PC-3 (cell line): ENCODE measurements at regions not wholly inside any gene's neighbourhood (a gene's known extent, or its start where the extent isn't known, plus 50 kb on each side); places are given as distances from the start of the nearest gene placed in this dataset.

ENCODE experiments used
- ATAC-seq: fragments of 200-7000 bp; cut with Tn5 transposase; 2 replicates; pipeline ENCODE4 v1.9.1; 2020; ENCODE audit warnings: mild to moderate bottlenecking, moderate library complexity
- BruUV-seq: library from RNA; stranded (reverse); fragments of 400-500 nt; replicated peaks from 2 replicates; lab custom pipeline; 2021; lab: Mats Ljungman, UMichigan
- CTCF ChIA-PET: fragments of 300-600 bp; sonication (Branson Sonifier 250); formaldehyde crosslinking; loops from one replicate; lab custom pipeline; 2022; ENCODE audit warnings: antibody characterized with exemption; lab: Charles Lee
- POLR2A ChIA-PET: fragments of 300-600 bp; sonication (Branson Sonifier 250); formaldehyde crosslinking; loops from one replicate; lab custom pipeline; 2022; ENCODE audit warnings: antibody characterized with exemption; ENCODE audit not compliant: unreplicated experiment; lab: Charles Lee
- DNase-seq: peaks from one replicate; pipeline ENCODE4 v3.0.0-alpha.2; 2015
- H2AFZ ChIP-seq: fragments of 300-600 bp; sonication (generic); 2 replicates; pipeline ENCODE4 v1.6.0; 2016; ENCODE audit warnings: antibody characterized with exemption, low read length
- H3F3A ChIP-seq: fragments of 300-600 bp; sonication (generic); one replicate; pipeline ENCODE4 v1.6.0; 2017; ENCODE audit warnings: antibody characterized with exemption, low read length, control low read depth, mild to moderate bottlenecking; ENCODE audit not compliant: unreplicated experiment
- H3K27ac ChIP-seq: fragments of 300-600 bp; sonication (generic); 2 replicates; pipeline ENCODE4 v1.5.1; 2016; ENCODE audit warnings: mild to moderate bottlenecking, low read length
- H3K27me3 ChIP-seq: fragments of 300-600 bp; sonication (generic); 2 replicates; pipeline ENCODE4 v1.6.1; 2016; ENCODE audit warnings: low read length, mixed read lengths
- H3K36me3 ChIP-seq: fragments of 300-600 bp; sonication (generic); 2 replicates; pipeline ENCODE4 v1.6.1; 2016; ENCODE audit warnings: low read depth, mixed run types, low read length, mixed read lengths
- H3K4me1 ChIP-seq: fragments of 300-600 bp; sonication (generic); 2 replicates; pipeline ENCODE4 v1.5.1; 2016; ENCODE audit warnings: low read length; ENCODE audit not compliant: insufficient read depth
- H3K4me2 ChIP-seq: fragments of 300-600 bp; sonication (generic); 2 replicates; pipeline ENCODE4 v1.6.0; 2016; ENCODE audit warnings: low read length
- H3K4me3 ChIP-seq: fragments of 300-600 bp; sonication (generic); 2 replicates; pipeline ENCODE4 v1.5.1; 2016; ENCODE audit warnings: mild to moderate bottlenecking, low read length, mixed read lengths
- H3K79me2 ChIP-seq: fragments of 300-600 bp; sonication (generic); 2 replicates; pipeline ENCODE4 v1.6.1; 2017; ENCODE audit warnings: low read length, mixed read lengths
- H3K9ac ChIP-seq: fragments of 300-600 bp; sonication (generic); 2 replicates; pipeline ENCODE4 v1.6.0; 2016; ENCODE audit warnings: mild to moderate bottlenecking, low read length
- H3K9me2 ChIP-seq: fragments of 300-600 bp; sonication (generic); replicated peaks from 2 replicates; pipeline ENCODE4 v1.6.1; 2016; ENCODE audit warnings: mixed run types, low read length, mixed read lengths
- H3K9me3 ChIP-seq: fragments of 300-600 bp; sonication (generic); 2 replicates; pipeline ENCODE4 v1.6.1; 2016; ENCODE audit warnings: low read length, mixed read lengths
- H4K20me1 ChIP-seq: fragments of 300-600 bp; sonication (generic); 2 replicates; pipeline ENCODE4 v1.6.1; 2016; ENCODE audit warnings: low read length, mixed read lengths
- CTCF ChIP-seq: fragments of 300-600 bp; sonication (generic); conservative IDR thresholded peaks from 2 replicates; pipeline ENCODE4 v1.5.1; 2017; ENCODE audit warnings: antibody characterized with exemption, low read depth, mild to moderate bottlenecking, low read length
- EZH2 ChIP-seq: fragments of 300-600 bp; sonication (generic); IDR thresholded peaks from one replicate; pipeline ENCODE4 v1.6.1; 2017; ENCODE audit warnings: antibody characterized with exemption, mild to moderate bottlenecking, low read length; ENCODE audit not compliant: unreplicated experiment
- EZH2phosphoT487 ChIP-seq: fragments of 300-600 bp; sonication (generic); IDR thresholded peaks from 2 replicates; pipeline ENCODE4 v1.6.1; 2018; ENCODE audit warnings: mild to moderate bottlenecking, antibody characterized with exemption, low read length, borderline replicate concordance
- intact Hi-C: fragments of 100-400 bp; cut with micrococcal nuclease; formaldehyde crosslinking; loops from 2 replicates; pipeline ENCODE4 v1.9.0; 2023

- intact Hi-C loops: no loop called here
- ChIA-PET POLR2A (no interaction called here), CTCF (no interaction called here)
- no peak overlapping the region for H2AFZ ChIP-seq
- TF ChIP-seq EZH2 (no peak), EZH2phosphoT487 (no peak), CTCF (no peak)
- no peak overlapping the region for H3K4me3 ChIP-seq
- DNase-seq (no peak), ATAC-seq (no peak)
- no peaks in the 10 kb centered on the region for H3K4me1 ChIP-seq
- no peaks in the 10 kb centered on the region for H3K36me3 ChIP-seq
- H3K9me3 ChIP-seq: no peaks in the 10 kb centered on the region
- no peaks in the 10 kb centered on the region for H3K79me2 ChIP-seq
- no peaks in the 10 kb centered on the region for H3K9me2 ChIP-seq
- H3K9ac ChIP-seq: no peak overlapping the region
- no TSS peak for BruUV-seq
- H3K27ac ChIP-seq: no peak overlapping the region
- no peak overlapping the region for H3K4me2 ChIP-seq
- H4K20me1 ChIP-seq: no peaks in the 10 kb centered on the region
- no peaks in the 10 kb centered on the region for H3F3A ChIP-seq
- no peaks in the 10 kb centered on the region for H3K27me3 ChIP-seq
These were observed 53.1 kb upstream of the CDR2 start for GRCh38 chr16:22427556-22427955.

GRCh38 chr16:22425847-22426246 lies 51.4 kb upstream of the CDR2 start:
- Histone ChIP-seq H3K36me3 (no peaks in the 10 kb centered on the region), H3K27ac (no peak overlapping the region), H4K20me1 (no peaks in the 10 kb centered on the region), H3F3A (no peaks in the 10 kb centered on the region), H3K4me1 (no peaks in the 10 kb centered on the region), H2AFZ (no peak overlapping the region), H3K4me3 (no peak overlapping the region), H3K9me2 (no peaks in the 10 kb centered on the region), H3K79me2 (no peaks in the 10 kb centered on the region), H3K9ac (no peak overlapping the region), H3K27me3 (no peaks in the 10 kb centered on the region), H3K9me3 (no peaks in the 10 kb centered on the region), H3K4me2 (no peak overlapping the region)
- CTCF ChIA-PET: no interaction called here
- no peak for ATAC-seq
- no peak for DNase-seq
- intact Hi-C loops: no loop called here
- POLR2A ChIA-PET: no interaction called here
- BruUV-seq: no TSS peak
- TF ChIP-seq EZH2: no peak

- POLR2A ChIA-PET: no interaction called here
These were observed 50.8 kb upstream of the CDR2 start for GRCh38 chr16:22425036-22425801.

More at GRCh38 chr16:22425036-22425801, 50.8 kb upstream of the CDR2 start:
- no peaks in the 10 kb centered on the region for H3K36me3 ChIP-seq
- no peaks in the 10 kb centered on the region for H3K9me3 ChIP-seq
- H3F3A ChIP-seq: no peaks in the 10 kb centered on the region
- H3K4me1 ChIP-seq: no peaks in the 10 kb centered on the region
- H3K27ac ChIP-seq: no peak overlapping the region
- H3K27me3 ChIP-seq: no peaks in the 10 kb centered on the region
- ATAC-seq (no peak), DNase-seq (no peak)
- TF ChIP-seq EZH2phosphoT487 (no peak), EZH2 (no peak), CTCF (no peak)
- intact Hi-C loops: no loop called here
- H2AFZ ChIP-seq: no peak overlapping the region
- no peak overlapping the region for H3K4me3 ChIP-seq
- no peaks in the 10 kb centered on the region for H4K20me1 ChIP-seq
- CTCF ChIA-PET: no interaction called here
- BruUV-seq: no TSS peak
- no peak overlapping the region for H3K4me2 ChIP-seq
- H3K9ac ChIP-seq: no peak overlapping the region
- H3K79me2 ChIP-seq: no peaks in the 10 kb centered on the region
- H3K9me2 ChIP-seq: no peaks in the 10 kb centered on the region
